ENCODE measurements at regions not wholly inside any gene's neighbourhood (a gene's known extent, or its start where the extent isn't known, plus 50 kb on each side); places are given as distances from the start of the nearest gene placed in this dataset.

DNA sequence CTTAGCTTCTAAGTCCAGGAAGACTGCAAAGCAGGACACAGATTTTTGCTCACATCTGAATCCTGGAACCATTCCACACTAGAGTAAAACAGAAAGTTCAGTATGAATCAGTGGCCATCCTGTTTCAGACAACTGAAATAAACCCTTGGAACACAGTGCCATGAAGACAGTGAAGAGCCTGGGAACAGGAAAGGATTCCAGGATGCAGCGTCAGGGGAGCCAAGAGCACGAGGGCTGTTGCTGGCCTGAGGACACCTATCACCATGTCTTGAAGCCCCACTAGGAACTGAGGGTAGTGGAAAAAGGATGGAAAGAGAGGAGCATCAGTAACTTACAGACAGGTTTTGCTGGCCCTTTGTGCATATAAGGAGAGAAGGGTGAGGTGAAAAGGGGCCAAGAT, 115.3 kb upstream of the FSTL4 start:
- in situ Hi-C loops (cut with HindIII; ENCODE audit: low pct_ligation_motif_present, low sequenced_read_pairs), result no loop called here
- TF ChIP-seq, protein P1, sequence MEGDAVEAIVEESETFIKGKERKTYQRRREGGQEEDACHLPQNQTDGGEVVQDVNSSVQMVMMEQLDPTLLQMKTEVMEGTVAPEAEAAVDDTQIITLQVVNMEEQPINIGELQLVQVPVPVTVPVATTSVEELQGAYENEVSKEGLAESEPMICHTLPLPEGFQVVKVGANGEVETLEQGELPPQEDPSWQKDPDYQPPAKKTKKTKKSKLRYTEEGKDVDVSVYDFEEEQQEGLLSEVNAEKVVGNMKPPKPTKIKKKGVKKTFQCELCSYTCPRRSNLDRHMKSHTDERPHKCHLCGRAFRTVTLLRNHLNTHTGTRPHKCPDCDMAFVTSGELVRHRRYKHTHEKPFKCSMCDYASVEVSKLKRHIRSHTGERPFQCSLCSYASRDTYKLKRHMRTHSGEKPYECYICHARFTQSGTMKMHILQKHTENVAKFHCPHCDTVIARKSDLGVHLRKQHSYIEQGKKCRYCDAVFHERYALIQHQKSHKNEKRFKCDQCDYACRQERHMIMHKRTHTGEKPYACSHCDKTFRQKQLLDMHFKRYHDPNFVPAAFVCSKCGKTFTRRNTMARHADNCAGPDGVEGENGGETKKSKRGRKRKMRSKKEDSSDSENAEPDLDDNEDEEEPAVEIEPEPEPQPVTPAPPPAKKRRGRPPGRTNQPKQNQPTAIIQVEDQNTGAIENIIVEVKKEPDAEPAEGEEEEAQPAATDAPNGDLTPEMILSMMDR (IDR thresholded peaks at IDR 0.05; ENCODE audit: low read depth, low read length, missing control alignments), result no peak
- DNase-seq, result no peak
- H3K27ac ChIP-seq, result no peak overlapping the region
- H3K27me3 ChIP-seq (replicated peaks), result no peaks in the 10 kb centered on the region
- H3K36me3 ChIP-seq (replicated peaks), result no peaks in the 10 kb centered on the region
- no peak overlapping the region for H3K4me3 ChIP-seq (ENCODE audit: low read depth, low read length)

DNA sequence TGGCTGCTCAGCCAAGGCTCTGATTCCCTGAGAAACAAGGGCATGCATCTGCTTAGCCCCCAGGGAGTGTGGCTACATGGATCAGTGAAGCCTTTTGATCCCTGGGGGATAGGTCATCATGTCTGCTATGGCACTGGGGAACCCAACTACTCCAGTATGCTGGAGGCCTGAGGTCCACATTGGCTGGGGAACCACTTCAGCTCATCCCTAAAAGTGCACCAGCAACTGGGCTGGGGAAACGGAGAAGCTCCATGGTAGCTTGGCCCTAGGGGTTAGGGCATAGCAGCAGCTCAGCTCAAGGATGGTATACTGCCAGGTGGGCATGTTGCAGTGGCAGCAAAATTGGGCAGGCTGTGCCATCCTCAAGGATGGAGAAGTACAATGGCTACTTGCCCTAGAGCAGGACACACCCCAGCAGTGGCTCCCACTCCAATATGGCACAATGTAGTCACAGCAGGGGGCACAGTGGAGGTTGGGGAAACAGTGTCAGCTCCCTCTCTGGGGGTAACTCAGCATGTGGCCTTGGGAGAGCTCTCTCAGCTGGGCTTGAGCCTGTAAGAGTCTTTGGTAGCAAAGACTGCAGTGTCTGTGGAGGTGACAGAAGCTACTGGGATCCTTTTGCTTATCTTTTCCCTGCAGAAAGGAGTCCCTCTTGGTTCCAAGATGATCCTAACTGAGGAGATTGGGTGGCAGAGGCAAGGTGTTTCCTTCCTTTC, 111.5 kb upstream of the FSTL4 start:
- no peak overlapping the region for H3K27ac ChIP-seq
- no peaks in the 10 kb centered on the region for H3K36me3 ChIP-seq (replicated peaks)
- no peak overlapping the region for H3K4me3 ChIP-seq (ENCODE audit: low read depth, low read length)
- in situ Hi-C loops (cut with HindIII; ENCODE audit: low pct_ligation_motif_present, low sequenced_read_pairs), result no loop called here
- H3K27me3 ChIP-seq (replicated peaks), result no peaks in the 10 kb centered on the region
- no peak for DNase-seq
- TF ChIP-seq, protein P1 (IDR thresholded peaks at IDR 0.05; ENCODE audit: low read depth, low read length, missing control alignments), result no peak

DNA sequence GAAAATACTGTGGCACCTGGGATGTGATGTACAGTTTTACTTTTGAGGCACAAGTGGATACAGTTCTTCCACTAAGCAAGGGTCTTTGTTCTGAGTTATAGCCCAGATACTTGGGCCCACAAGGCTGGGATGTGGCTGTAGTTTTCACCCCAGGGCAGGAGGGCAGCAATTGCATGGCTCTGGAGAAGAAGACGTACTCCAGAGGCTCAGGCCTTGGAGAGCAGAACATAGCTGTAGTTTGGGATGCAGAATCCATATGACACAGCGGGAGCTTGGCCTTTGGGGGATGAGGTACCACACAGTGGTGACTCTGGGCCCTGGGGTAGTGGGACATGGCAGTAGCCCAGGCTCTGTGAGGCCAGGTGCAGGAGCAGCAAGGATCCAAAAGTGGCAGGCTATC, 110.8 kb upstream of the FSTL4 start:
- no peaks in the 10 kb centered on the region for H3K36me3 ChIP-seq (replicated peaks)
- H3K4me3 ChIP-seq (ENCODE audit: low read depth, low read length), result no peak overlapping the region
- DNase-seq, result no peak
- in situ Hi-C loops (cut with HindIII; ENCODE audit: low pct_ligation_motif_present, low sequenced_read_pairs), result no loop called here
- no peak overlapping the region for H3K27ac ChIP-seq
- no peaks in the 10 kb centered on the region for H3K27me3 ChIP-seq (replicated peaks)
- TF ChIP-seq, protein P1 (IDR thresholded peaks at IDR 0.05; ENCODE audit: low read depth, low read length, missing control alignments), result no peak

DNA sequence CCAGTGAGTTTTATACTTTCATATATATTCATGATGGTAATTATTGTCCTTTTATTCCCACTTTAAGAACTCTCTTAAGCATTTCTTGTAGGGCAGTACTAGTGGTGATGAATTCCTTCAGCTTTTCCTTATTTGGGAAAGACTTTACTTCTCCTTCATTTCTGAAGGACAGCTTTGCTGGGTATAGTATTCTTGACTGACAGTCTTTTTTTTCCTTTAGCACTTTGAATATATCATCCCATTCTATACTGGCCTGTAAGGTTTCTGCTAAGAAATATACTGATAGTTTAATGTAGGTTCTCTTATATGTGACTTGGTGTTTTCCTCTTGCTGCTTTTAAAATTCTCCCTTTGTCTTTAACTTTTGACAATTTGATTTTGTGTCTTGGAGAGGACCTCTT, 109.0 kb upstream of the FSTL4 start:
- DNase-seq, result no peak
- no peaks in the 10 kb centered on the region for H3K27me3 ChIP-seq (replicated peaks)
- TF ChIP-seq, protein P1 (IDR thresholded peaks at IDR 0.05; ENCODE audit: low read depth, low read length, missing control alignments), result no peak
- H3K4me3 ChIP-seq (ENCODE audit: low read depth, low read length), result no peak overlapping the region
- H3K36me3 ChIP-seq (replicated peaks), result no peaks in the 10 kb centered on the region
- H3K27ac ChIP-seq, result no peak overlapping the region
- in situ Hi-C loops (cut with HindIII; ENCODE audit: low pct_ligation_motif_present, low sequenced_read_pairs), result no loop called here

DNA sequence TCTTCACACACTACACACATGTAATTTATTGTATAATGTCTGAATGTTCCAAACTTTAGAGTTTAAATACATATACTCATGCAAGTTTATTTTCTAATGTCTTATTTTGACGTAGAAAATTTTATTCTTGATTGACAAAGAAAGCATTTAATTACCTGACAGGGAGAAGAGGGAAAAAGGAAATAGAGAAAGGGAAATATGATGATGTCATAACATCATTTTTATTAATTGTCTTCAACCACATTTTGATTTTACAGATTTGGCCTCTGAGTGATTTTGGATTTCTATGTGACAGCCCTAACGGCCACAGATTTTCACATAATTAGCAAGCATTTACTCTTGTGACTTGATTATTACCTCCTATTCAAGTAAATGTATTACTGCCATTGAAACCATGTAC, 106.1 kb upstream of the FSTL4 start:
- Histone ChIP-seq H3K4me3 (ENCODE audit: low read depth, low read length) (no peak overlapping the region), H3K27me3 (replicated peaks) (no peaks in the 10 kb centered on the region), H3K36me3 (replicated peaks) (no peaks in the 10 kb centered on the region), H3K27ac (no peak overlapping the region)
- DNase-seq, result no peak
- TF ChIP-seq, protein P1 (IDR thresholded peaks at IDR 0.05; ENCODE audit: low read depth, low read length, missing control alignments), result no peak
- in situ Hi-C loops (cut with HindIII; ENCODE audit: low pct_ligation_motif_present, low sequenced_read_pairs), result no loop called here
